AG04450 (cell line): ENCODE measurements at regions not wholly inside any gene's neighbourhood (a gene's known extent, or its start where the extent isn't known, plus 50 kb on each side); places are given as distances from the start of the nearest gene placed in this dataset.

Experiments
- CTCF ChIA-PET: fragments of 300-600, 350-600 bp; formaldehyde crosslinking; extraction: SDS; loops from one replicate; lab custom pipeline; 2022; ENCODE audit warnings: antibody characterized with exemption, inconsistent platforms; lab: Charles Lee
- POLR2A ChIA-PET: fragments of 350-600 bp; formaldehyde crosslinking; extraction: SDS; loops from one replicate; lab custom pipeline; 2021; ENCODE audit warnings: antibody characterized with exemption, inconsistent platforms; lab: Yijun Ruan, JAX
- DNase-seq: peaks from one replicate; pipeline ENCODE4 v3.0.0-alpha.2; 2011; ENCODE audit warnings: low read depth, low spot score
- H3K27ac ChIP-seq: one replicate; pipeline ENCODE4 v1.5.1; 2012; ENCODE audit warnings: low read depth, low read length, control low read depth
- H3K27me3 ChIP-seq: one replicate; pipeline ENCODE4 v1.6.0; 2012; ENCODE audit warnings: low read length; ENCODE audit not compliant: control insufficient read depth, insufficient read depth
- H3K4me3 ChIP-seq: 2 replicates; pipeline ENCODE4 v1.5.1; 2011; ENCODE audit warnings: mild to moderate bottlenecking, low read depth, low read length, control low read depth
- H3K9me3 ChIP-seq: 2 replicates; pipeline ENCODE4 v1.5.1; 2012; ENCODE audit warnings: low read length; ENCODE audit not compliant: control insufficient read depth, insufficient read depth
- CTCF ChIP-seq: IDR thresholded peaks from 2 replicates; pipeline ENCODE4 v1.5.1; 2011; ENCODE audit warnings: low read depth, low read length, control low read depth, inconsistent platforms

GRCh38 chr2:146530886-146531285 lies 1313.9 kb upstream of the ACVR2A start:
- no peak overlapping the region for H3K27ac ChIP-seq
- ChIA-PET CTCF (no interaction called here), POLR2A (no interaction called here)
- no peaks in the 10 kb centered on the region for H3K9me3 ChIP-seq
- no peak overlapping the region for H3K4me3 ChIP-seq
- TF ChIP-seq CTCF: no peak
- no peaks in the 10 kb centered on the region for H3K27me3 ChIP-seq
- no peak for DNase-seq

- CTCF ChIA-PET: no interaction called here
- no peak for TF ChIP-seq CTCF
- Histone ChIP-seq H3K27me3 (no peaks in the 10 kb centered on the region), H3K9me3 (no peaks in the 10 kb centered on the region), H3K4me3 (no peak overlapping the region), H3K27ac (no peak overlapping the region)
- POLR2A ChIA-PET: no interaction called here
- no peak for DNase-seq
Observed at GRCh38 chr2:146527166-146527565, 1317.7 kb upstream of the ACVR2A start.

GRCh38 chr2:146523196-146523595 lies 1321.6 kb upstream of the ACVR2A start:
- ChIA-PET CTCF (interaction anchor here (0.6 to 1.9 kb wide), 9 partner anchors 9 to 1517 kb away, joined by 3 to 8 read pairs (median 4); no protein-coding TSS in a partner anchor), POLR2A (interaction anchor here (0.6 kb wide), 1 partner anchor 1855 kb away, joined by 3 read pairs; no protein-coding TSS in a partner anchor)
- no peak for DNase-seq

GRCh38 chr2:146506851-146507250 lies 1338.0 kb upstream of the ACVR2A start:
- no peak overlapping the region for H3K4me3 ChIP-seq
- no peak for DNase-seq
- no peaks in the 10 kb centered on the region for H3K27me3 ChIP-seq
- no peak for TF ChIP-seq CTCF
- POLR2A ChIA-PET: no interaction called here
- CTCF ChIA-PET: no interaction called here
- no peak overlapping the region for H3K27ac ChIP-seq
- H3K9me3 ChIP-seq: no peaks in the 10 kb centered on the region

More at GRCh38 chr2:146523196-146523595, 1321.6 kb upstream of the ACVR2A start:
- TF ChIP-seq CTCF: peak; percentile 33; the same call in 1 of the 2 replicates
- Histone ChIP-seq H3K4me3 (no peak overlapping the region), H3K27ac (no peak overlapping the region), H3K9me3 (no peaks in the 10 kb centered on the region), H3K27me3 (no peaks in the 10 kb centered on the region)

GRCh38 chr2:146503366-146503765 lies 1341.5 kb upstream of the ACVR2A start:
- ChIA-PET POLR2A (no interaction called here), CTCF (no interaction called here)
- Histone ChIP-seq H3K4me3 (no peak overlapping the region), H3K27ac (no peak overlapping the region), H3K27me3 (no peaks in the 10 kb centered on the region), H3K9me3 (no peaks in the 10 kb centered on the region)
- DNase-seq: no peak
- no peak for TF ChIP-seq CTCF
